GM12878 (cell line): ENCODE measurements at regions not wholly inside any gene's neighbourhood (a gene's known extent, or its start where the extent isn't known, plus 50 kb on each side); places are given as distances from the start of the nearest gene placed in this dataset.

Experiments used
- ATAC-seq: fragments of 200-7000 bp; cut with Tn5 transposase; 3 replicates; pipeline ENCODE4 v1.9.1; 2020; ENCODE audit warnings: mild to moderate bottlenecking, moderate library complexity
- BruUV-seq: library from RNA; stranded (reverse); fragments of 400-500 nt; replicated peaks from 2 replicates; lab custom pipeline; 2021; lab: Mats Ljungman, UMichigan
- CTCF ChIA-PET: fragments of 300-600 bp; sonication (Branson Sonifier 250); formaldehyde crosslinking; extraction: SDS; loops from one replicate; lab custom pipeline; 2021; ENCODE audit warnings: inconsistent platforms; lab: Yijun Ruan, JAX
- POLR2A ChIA-PET: fragments of 350-600 bp; formaldehyde crosslinking; extraction: SDS; loops from one replicate; lab custom pipeline; 2021; ENCODE audit warnings: inconsistent platforms; lab: Charles Lee
- RAD21 ChIA-PET: fragments of 300-600 bp; sonication (Branson Sonifier 250); formaldehyde crosslinking; loops from one replicate; lab custom pipeline; 2023; ENCODE audit warnings: antibody characterized with exemption; ENCODE audit not compliant: unreplicated experiment; lab: Charles Lee
- SMC1A ChIA-PET: fragments of 300-600 bp; sonication (Branson Sonifier 250); formaldehyde crosslinking; loops from one replicate; lab custom pipeline; 2023; ENCODE audit not compliant: unreplicated experiment, uncharacterized antibody; lab: Charles Lee
- DNase-seq: peaks from one replicate; pipeline ENCODE4 v3.0.0-alpha.2; 2011; ENCODE audit warnings: low read depth, low spot score
- FAIRE-seq: peaks from 3 replicates; lab custom pipeline; 2011; peaks lifted over from hg19 to GRCh38; lab: Jason Lieb, UNC
- H2AFZ ChIP-seq: 2 replicates; pipeline ENCODE4 v1.6.0; 2011; ENCODE audit warnings: low read depth, low read length, control low read depth; ENCODE audit not compliant: control insufficient read depth
- H3K27ac ChIP-seq: 2 replicates; pipeline ENCODE4 v1.5.1; 2011; ENCODE audit warnings: control low read depth; ENCODE audit not compliant: control insufficient read depth, insufficient read depth
- H3K27me3 ChIP-seq, 2 experiments: replicated peaks in 1 of 2; 2 replicates each; pipeline versions ENCODE4 v1.6.0 to v1.6.1; 2011; ENCODE audit warnings: low read length in 1 of 2; ENCODE audit not compliant: control insufficient read depth in 2 of 2, insufficient read depth in 2 of 2
- H3K36me3 ChIP-seq, 2 experiments: 2 replicates each; pipeline ENCODE4 v1.5.1; 2011; ENCODE audit warnings: low read length in 1 of 2; ENCODE audit not compliant: control insufficient read depth in 2 of 2, insufficient read depth in 2 of 2
- H3K4me1 ChIP-seq: 2 replicates; pipeline ENCODE4 v1.6.1; 2011; ENCODE audit warnings: mild to moderate bottlenecking, low read length, moderate library complexity, mixed read lengths; ENCODE audit not compliant: control insufficient read depth, insufficient read depth
- H3K4me2 ChIP-seq: 2 replicates; pipeline ENCODE4 v1.6.0; 2011; ENCODE audit warnings: control low read depth; ENCODE audit not compliant: control insufficient read depth, insufficient read depth
- H3K4me3 ChIP-seq: fragments of 200-600 bp; sonication (generic); 2 replicates; pipeline ENCODE4 v1.5.1; 2016
- H3K79me2 ChIP-seq: 2 replicates; pipeline ENCODE4 v1.6.0; 2011; ENCODE audit warnings: low read length; ENCODE audit not compliant: control insufficient read depth, insufficient read depth
- H3K9ac ChIP-seq: 2 replicates; pipeline ENCODE4 v1.8.0; 2011; ENCODE audit warnings: low read length, control low read depth, mixed read lengths; ENCODE audit not compliant: control insufficient read depth, insufficient read depth
- H3K9me3 ChIP-seq: replicated peaks from 3 replicates; pipeline ENCODE4 v1.5.1; 2011; ENCODE audit warnings: mild to moderate bottlenecking, low read length; ENCODE audit not compliant: control insufficient read depth, insufficient read depth
- H4K20me1 ChIP-seq: 2 replicates; pipeline ENCODE4 v1.6.0; 2011; ENCODE audit not compliant: control insufficient read depth, insufficient read depth
- GATAD2B ChIP-seq: fragments of 450-650 bp; conservative IDR thresholded peaks from 2 replicates; pipeline ENCODE4 v1.6.1; 2017; ENCODE audit warnings: low read depth, mild to moderate bottlenecking, moderate library complexity
- MEF2B ChIP-seq: fragments of 450-650 bp; IDR thresholded peaks from 2 replicates; pipeline ENCODE4 v1.6.1; 2018; ENCODE audit warnings: mild to moderate bottlenecking, moderate library complexity; ENCODE audit not compliant: partially characterized antibody, poor library complexity, severe bottlenecking
- MXI1 ChIP-seq: fragments of 150-350 bp; IDR thresholded peaks from 2 replicates; pipeline ENCODE4 v1.6.1; 2011; ENCODE audit warnings: low read depth, mild to moderate bottlenecking, inconsistent platforms, low read length, improper control_type of control experiment
- MYC ChIP-seq: IDR thresholded peaks from 2 replicates; pipeline ENCODE4 v1.6.1; 2011; ENCODE audit warnings: mild to moderate bottlenecking, low read length, moderate library complexity, inconsistent platforms; ENCODE audit not compliant: insufficient read depth, insufficient replicate concordance, insufficient read length, severe bottlenecking
- NRF1 ChIP-seq: conservative IDR thresholded peaks from 2 replicates; pipeline ENCODE4 v1.6.1; 2011; ENCODE audit warnings: mild to moderate bottlenecking, low read depth, low read length, improper control_type of control experiment
- WRNIP1 ChIP-seq: IDR thresholded peaks from 2 replicates; pipeline ENCODE4 v1.6.1; 2011; ENCODE audit warnings: low read depth, low read length, improper control_type of control experiment, borderline replicate concordance
- ZNF217 ChIP-seq: fragments of 450-650 bp; IDR thresholded peaks from 2 replicates; pipeline ENCODE4 v1.6.1; 2017; ENCODE audit warnings: antibody characterized with exemption, mild to moderate bottlenecking
- ZNF384 ChIP-seq: IDR thresholded peaks from 2 replicates; pipeline ENCODE4 v1.6.1; 2012; ENCODE audit warnings: low read depth, mild to moderate bottlenecking, low read length, improper control_type of control experiment, borderline replicate concordance
- WGBS: methylation state at CpG from one replicate; pipeline ENCODE4 v1.1.6; 2016; ENCODE audit warnings: low lambda C conversion rate; ENCODE audit not compliant: insufficient replicate concordance, insufficient coverage; ENCODE audit errors: missing lambda C conversion rate; 5-methylcytosine and 5-hydroxymethylcytosine counted together
- in situ Hi-C: fragments of 300-500 bp; cut with MboI; formaldehyde crosslinking; loops from 9 replicates; pipeline ENCODE4 v1.14.3; 2018; ENCODE audit warnings: mixed read lengths
- intact Hi-C: fragments of 100-400 bp; cut with micrococcal nuclease; formaldehyde crosslinking; loops from one replicate; pipeline ENCODE4 v1.14.2; 2022; ENCODE audit not compliant: unreplicated experiment
- TF ChIP-seq, protein P1 (sequence below): fragments of 450-650 bp; IDR thresholded peaks from 2 replicates; pipeline ENCODE4 v1.6.1; 2017; ENCODE audit warnings: borderline replicate concordance
- TF ChIP-seq, protein P2 (sequence below): fragments of 450-650 bp; IDR thresholded peaks from 2 replicates; pipeline ENCODE4 v1.6.1; 2016; ENCODE audit warnings: mild to moderate bottlenecking
- TF ChIP-seq, protein P3 (sequence below): IDR thresholded peaks from 2 replicates; pipeline ENCODE4 v1.6.1; 2012; ENCODE audit warnings: low read depth, low read length, improper control_type of control experiment

- H3K4me3 ChIP-seq: no peak overlapping the region
- in situ Hi-C loops (no loop called here), intact Hi-C loops (no loop called here)
- no peaks in the 10 kb centered on the region for H3K36me3 ChIP-seq
- ChIA-PET SMC1A (interaction anchor here (6.3 kb wide), 1 partner anchor 17 kb away, joined by 40 read pairs; no protein-coding TSS in a partner anchor), POLR2A (interaction anchor here (1.0 kb wide), 1 partner anchor 50 kb away, joined by 3 read pairs; no protein-coding TSS in a partner anchor), CTCF (interaction anchor here (0.6 to 0.7 kb wide), 3 partner anchors 11 to 1146 kb away, joined by 3 to 4 read pairs (median 3); no protein-coding TSS in a partner anchor), RAD21 (no interaction called here)
- H3K4me2 ChIP-seq: no peak overlapping the region
- TF ChIP-seq MEF2B (no peak), GATAD2B (no peak), ZNF384 (no peak), ZNF217 (no peak), NRF1 (no peak), MYC (no peak), MXI1 (no peak), WRNIP1 (no peak)
- TF ChIP-seq, protein P1, sequence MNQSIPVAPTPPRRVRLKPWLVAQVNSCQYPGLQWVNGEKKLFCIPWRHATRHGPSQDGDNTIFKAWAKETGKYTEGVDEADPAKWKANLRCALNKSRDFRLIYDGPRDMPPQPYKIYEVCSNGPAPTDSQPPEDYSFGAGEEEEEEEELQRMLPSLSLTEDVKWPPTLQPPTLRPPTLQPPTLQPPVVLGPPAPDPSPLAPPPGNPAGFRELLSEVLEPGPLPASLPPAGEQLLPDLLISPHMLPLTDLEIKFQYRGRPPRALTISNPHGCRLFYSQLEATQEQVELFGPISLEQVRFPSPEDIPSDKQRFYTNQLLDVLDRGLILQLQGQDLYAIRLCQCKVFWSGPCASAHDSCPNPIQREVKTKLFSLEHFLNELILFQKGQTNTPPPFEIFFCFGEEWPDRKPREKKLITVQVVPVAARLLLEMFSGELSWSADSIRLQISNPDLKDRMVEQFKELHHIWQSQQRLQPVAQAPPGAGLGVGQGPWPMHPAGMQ: no peak
- TF ChIP-seq, protein P2, sequence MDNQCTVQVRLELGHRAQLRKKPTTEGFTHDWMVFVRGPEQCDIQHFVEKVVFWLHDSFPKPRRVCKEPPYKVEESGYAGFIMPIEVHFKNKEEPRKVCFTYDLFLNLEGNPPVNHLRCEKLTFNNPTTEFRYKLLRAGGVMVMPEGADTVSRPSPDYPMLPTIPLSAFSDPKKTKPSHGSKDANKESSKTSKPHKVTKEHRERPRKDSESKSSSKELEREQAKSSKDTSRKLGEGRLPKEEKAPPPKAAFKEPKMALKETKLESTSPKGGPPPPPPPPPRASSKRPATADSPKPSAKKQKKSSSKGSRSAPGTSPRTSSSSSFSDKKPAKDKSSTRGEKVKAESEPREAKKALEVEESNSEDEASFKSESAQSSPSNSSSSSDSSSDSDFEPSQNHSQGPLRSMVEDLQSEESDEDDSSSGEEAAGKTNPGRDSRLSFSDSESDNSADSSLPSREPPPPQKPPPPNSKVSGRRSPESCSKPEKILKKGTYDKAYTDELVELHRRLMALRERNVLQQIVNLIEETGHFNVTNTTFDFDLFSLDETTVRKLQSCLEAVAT: no peak
- TF ChIP-seq, protein P3, sequence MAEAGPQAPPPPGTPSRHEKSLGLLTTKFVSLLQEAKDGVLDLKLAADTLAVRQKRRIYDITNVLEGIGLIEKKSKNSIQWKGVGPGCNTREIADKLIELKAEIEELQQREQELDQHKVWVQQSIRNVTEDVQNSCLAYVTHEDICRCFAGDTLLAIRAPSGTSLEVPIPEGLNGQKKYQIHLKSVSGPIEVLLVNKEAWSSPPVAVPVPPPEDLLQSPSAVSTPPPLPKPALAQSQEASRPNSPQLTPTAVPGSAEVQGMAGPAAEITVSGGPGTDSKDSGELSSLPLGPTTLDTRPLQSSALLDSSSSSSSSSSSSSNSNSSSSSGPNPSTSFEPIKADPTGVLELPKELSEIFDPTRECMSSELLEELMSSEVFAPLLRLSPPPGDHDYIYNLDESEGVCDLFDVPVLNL: no peak
- WGBS: 29% methylated on average over 10 of the region's 11 CpGs
- peaks cover 9% of the 10 kb centered on the region; the same call in 1 of the 2 replicates for H3K4me1 ChIP-seq
- H3K9ac ChIP-seq: no peak overlapping the region
- H4K20me1 ChIP-seq: no peaks in the 10 kb centered on the region
- DNase-seq (no peak), FAIRE-seq (no peak), ATAC-seq (no peak)
- H2AFZ ChIP-seq: no peak overlapping the region
- BruUV-seq: no TSS peak
- no peaks in the 10 kb centered on the region for H3K9me3 ChIP-seq
- no peak overlapping the region for H3K27ac ChIP-seq
- peaks cover 0 to 6% of the 10 kb centered on the region in 2 experiments; a peak in 2 of 4 replicates for H3K27me3 ChIP-seq
- H3K79me2 ChIP-seq: no peaks in the 10 kb centered on the region
Observed at GRCh38 chr2:8623958-8624591, 57.8 kb upstream of the ID2 start.
